ENCODE measurements at regions not wholly inside any gene's neighbourhood (a gene's known extent, or its start where the extent isn't known, plus 50 kb on each side); places are given as distances from the start of the nearest gene placed in this dataset.

DNA sequence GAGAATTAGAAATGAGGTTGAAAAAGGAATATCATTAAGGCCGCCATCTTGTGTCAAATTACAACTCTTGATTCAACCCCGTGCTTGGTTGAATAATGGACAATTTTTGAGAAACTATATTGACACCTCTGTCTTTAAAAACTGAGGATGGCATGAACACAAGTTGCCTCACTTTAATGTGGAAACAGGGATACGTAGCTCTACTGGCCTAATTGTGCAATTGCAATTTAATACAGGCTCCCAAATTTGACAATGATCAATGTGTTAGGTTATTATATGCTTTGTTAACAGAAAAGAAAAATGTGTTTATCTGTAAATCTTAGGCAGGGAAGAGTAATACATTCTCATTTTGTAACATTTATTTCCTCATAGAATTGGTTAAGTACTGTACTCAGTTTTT, 77.1 kb upstream of the MCTP2 start:
- Histone ChIP-seq H3K4me2 (no peak overlapping the region), H3K36me3 (replicated peaks in 1 of 2; ENCODE audit: control insufficient read depth in 1 of 2, insufficient read depth in 2 of 2, low read length in 1 of 2) (no peaks in the 10 kb centered on the region), H3F3A (replicated peaks; ENCODE audit: insufficient read depth) (no peaks in the 10 kb centered on the region), H3K27me3 (ENCODE audit: insufficient read depth) (no peaks in the 10 kb centered on the region), H3K27ac (ENCODE audit: low read depth in 2 of 2, low read length in 1 of 2) (no peak overlapping the region), H4K20me1 (ENCODE audit: insufficient read depth) (no peaks in the 10 kb centered on the region), H3K79me2 (ENCODE audit: insufficient read depth) (no peaks in the 10 kb centered on the region), H2AFZ (ENCODE audit: low read depth) (no peak overlapping the region), H3K9ac (no peak overlapping the region), H3K4me3 (ENCODE audit: low read depth in 2 of 2, low read length in 1 of 2) (no peak overlapping the region), H3K4me1 (ENCODE audit: control insufficient read depth in 1 of 2, insufficient read depth in 2 of 2, low read depth in 1 of 2, low read length in 1 of 2) (no peaks in the 10 kb centered on the region), H3K9me3 (no peaks in the 10 kb centered on the region), H3K9me2 (no peaks in the 10 kb centered on the region)
- ChIA-PET POLR2A (no interaction called here), CTCF (interaction anchor here (1.0 to 2.2 kb wide), 4 partner anchors 10 to 1124 kb away, joined by 3 to 21 read pairs (median 4); no protein-coding TSS in a partner anchor)
- no peak for TF ChIP-seq MEF2A (IDR thresholded peaks at IDR 0.05; ENCODE audit: borderline replicate concordance, low read depth)
- TF ChIP-seq CTCF (IDR thresholded peaks at IDR 0.05): peak; percentile 14; the same call in 1 of the 2 replicates
- TF ChIP-seq JUND (IDR thresholded peaks at IDR 0.05): no peak
- 17% methylated on average over 3 of the region's 3 CpGs for WGBS (ENCODE audit: low lambda C conversion rate)
- DNase-seq: no peak

DNA sequence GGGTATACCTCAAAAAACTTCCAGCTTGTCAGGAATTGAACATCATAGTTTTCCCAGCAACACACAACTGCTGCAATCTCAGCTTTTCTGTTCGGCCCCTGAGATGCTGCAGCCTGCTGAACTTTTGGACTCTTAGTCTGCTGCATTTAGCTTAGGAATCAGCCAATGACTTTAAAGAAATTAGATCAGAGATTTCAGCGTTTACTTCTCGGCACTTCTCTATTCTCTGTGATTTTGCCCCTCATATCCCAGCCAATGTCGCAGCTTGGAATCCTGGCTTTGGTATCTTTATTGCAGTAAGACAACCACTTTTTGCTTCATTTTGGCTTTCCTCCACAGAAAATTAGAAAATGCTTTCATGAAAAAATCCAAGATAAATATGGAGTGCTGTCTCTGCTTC, 86.3 kb upstream of the MCTP2 start:
- TF ChIP-seq RXRA (IDR thresholded peaks at IDR 0.05; ENCODE audit: borderline replicate concordance, low read depth) (no peak), POLR2AphosphoS5 (IDR thresholded peaks at IDR 0.05; ENCODE audit: low read depth, low read length) (no peak), FOXJ3 (CRISPR knock-in tag; IDR thresholded peaks at IDR 0.05) (no peak), TAF1 (IDR thresholded peaks at IDR 0.05; ENCODE audit: borderline replicate concordance, low read depth, low read length) (no peak), SIN3A (IDR thresholded peaks at IDR 0.05; ENCODE audit: borderline replicate concordance, low read depth, low read length) (no peak), FOSL2 (IDR thresholded peaks at IDR 0.05; ENCODE audit: borderline replicate concordance, low read depth) (no peak), RFX5 (IDR thresholded peaks at IDR 0.05; ENCODE audit: low read length) (no peak), TCF12 (IDR thresholded peaks at IDR 0.05) (no peak), MXI1 (IDR thresholded peaks at IDR 0.05; ENCODE audit: low read depth, low read length) (no peak), GATA2 (CRISPR knock-in tag; IDR thresholded peaks at IDR 0.05) (no peak), RAD21 (IDR thresholded peaks at IDR 0.05; ENCODE audit: low read length) (no peak), CTCF (IDR thresholded peaks at IDR 0.05) (no peak), NRF1 (IDR thresholded peaks at IDR 0.05; ENCODE audit: low read depth, low read length) (no peak), CHD2 (IDR thresholded peaks at IDR 0.05; ENCODE audit: low read length, partially characterized antibody) (no peak)
- TF ChIP-seq, protein P1, sequence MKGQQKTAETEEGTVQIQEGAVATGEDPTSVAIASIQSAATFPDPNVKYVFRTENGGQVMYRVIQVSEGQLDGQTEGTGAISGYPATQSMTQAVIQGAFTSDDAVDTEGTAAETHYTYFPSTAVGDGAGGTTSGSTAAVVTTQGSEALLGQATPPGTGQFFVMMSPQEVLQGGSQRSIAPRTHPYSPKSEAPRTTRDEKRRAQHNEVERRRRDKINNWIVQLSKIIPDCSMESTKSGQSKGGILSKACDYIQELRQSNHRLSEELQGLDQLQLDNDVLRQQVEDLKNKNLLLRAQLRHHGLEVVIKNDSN (IDR thresholded peaks at IDR 0.05; ENCODE audit: borderline replicate concordance, low read depth): no peak
- H3K4me1 ChIP-seq (ENCODE audit: control insufficient read depth in 1 of 2, insufficient read depth in 2 of 2, low read depth in 1 of 2, low read length in 1 of 2): no peaks in the 10 kb centered on the region
- no peak overlapping the region for H3K9ac ChIP-seq
- DNase-seq: no peak
- H3K27ac ChIP-seq (ENCODE audit: low read depth in 2 of 2, low read length in 1 of 2): no peak overlapping the region
- WGBS (ENCODE audit: low lambda C conversion rate): 46% methylated on average over 4 of the region's 4 CpGs
- H3K79me2 ChIP-seq (ENCODE audit: insufficient read depth): no peaks in the 10 kb centered on the region
- no peak overlapping the region for H2AFZ ChIP-seq (ENCODE audit: low read depth)
- H3K9me3 ChIP-seq: no peaks in the 10 kb centered on the region
- H3K9me2 ChIP-seq: no peaks in the 10 kb centered on the region
- ChIA-PET CTCF (interaction anchor here (0.8 to 2.9 kb wide), 4 partner anchors 19 to 180 kb away, joined by 3 to 14 read pairs (median 6); no protein-coding TSS in a partner anchor), POLR2A (no interaction called here)
- H3K27me3 ChIP-seq (ENCODE audit: insufficient read depth): no peaks in the 10 kb centered on the region
- H3F3A ChIP-seq (replicated peaks; ENCODE audit: insufficient read depth): no peaks in the 10 kb centered on the region
- H3K4me3 ChIP-seq (ENCODE audit: low read depth in 2 of 2, low read length in 1 of 2): no peak overlapping the region
- no peak overlapping the region for H3K4me2 ChIP-seq
- no peaks in the 10 kb centered on the region for H3K36me3 ChIP-seq (replicated peaks in 1 of 2; ENCODE audit: control insufficient read depth in 1 of 2, insufficient read depth in 2 of 2, low read length in 1 of 2)
- H4K20me1 ChIP-seq (ENCODE audit: insufficient read depth): no peaks in the 10 kb centered on the region

Measured in SK-N-SH (cell line).